Transverse colon (tissue), 4 donors: ENCODE measurements at regions not wholly inside any gene's neighbourhood (a gene's known extent, or its start where the extent isn't known, plus 50 kb on each side); places are given as distances from the start of the nearest gene placed in this dataset.

ENCODE experiments used
- DNase-seq: peaks from one replicate; pipeline ENCODE4 v3.0.0-alpha.2; 2019
- H3K27ac ChIP-seq, 4 donors: fragments of 200-600 bp; sonication (generic); 2 replicates each; pipeline ENCODE4 v1.5.1; 2016 to 2018; ENCODE audit warnings: inconsistent platforms in 4 of 4
- H3K27me3 ChIP-seq: fragments of 200-600 bp; sonication (generic); 2 replicates; pipeline ENCODE4 v1.5.1; 2017; ENCODE audit warnings: inconsistent platforms
- H3K36me3 ChIP-seq, 4 donors: fragments of 200-600 bp; sonication (generic); 2 replicates each; pipeline ENCODE4 v1.5.1; 2017 to 2019; ENCODE audit warnings: inconsistent platforms in 4 of 4
- H3K4me1 ChIP-seq, 4 donors: fragments of 200-600 bp; sonication (generic); 2 replicates each; pipeline ENCODE4 v1.5.1; 2017 to 2020; ENCODE audit warnings: inconsistent platforms in 4 of 4
- H3K4me3 ChIP-seq, 4 donors: fragments of 200-600 bp; sonication (generic); 1 replicate in 1 of 4; 2 replicates in 3 of 4; pipeline versions ENCODE4 v1.5.1 to v1.6.1; 2017 to 2019; ENCODE audit warnings: inconsistent platforms in 4 of 4
- H3K9me3 ChIP-seq, 2 donors: fragments of 200-600 bp; sonication (generic); 2 replicates each; pipeline ENCODE4 v1.5.1; 2017 to 2019; ENCODE audit warnings: inconsistent platforms in 2 of 2
- CTCF ChIP-seq, 5 experiments: fragments of 200-600 bp in 3 of 5; fragments of 450-650 bp in 2 of 5; sonication (generic) in 3 of 5; IDR thresholded peaks; 1 replicate in 2 of 5; 2 replicates in 3 of 5; pipeline ENCODE4 v1.5.1; 2016 to 2017; ENCODE audit warnings: antibody characterized with exemption in 5 of 5, inconsistent platforms in 3 of 5, mild to moderate bottlenecking in 2 of 5, moderate library complexity in 1 of 5
- EP300 ChIP-seq: sonication (generic); formaldehyde crosslinking; IDR thresholded peaks from one replicate; pipeline ENCODE4 v1.6.1; 2017; ENCODE audit warnings: antibody characterized with exemption, low read depth
- POLR2A ChIP-seq: fragments of 450-650 bp; IDR thresholded peaks from one replicate; pipeline ENCODE4 v1.6.1; 2016; ENCODE audit warnings: antibody characterized with exemption, mild to moderate bottlenecking, moderate library complexity
- POLR2AphosphoS5 ChIP-seq, 3 donors: sonication (generic); formaldehyde crosslinking; IDR thresholded peaks; one replicate each; pipeline ENCODE4 v1.6.1; 2016; ENCODE audit warnings: antibody characterized with exemption in 3 of 3
- WGBS, 2 donors: methylation state at CpG; one replicate each; pipeline ENCODE4 v1.1.5; 2018; ENCODE audit warnings: low coverage in 1 of 2; 5-methylcytosine and 5-hydroxymethylcytosine counted together
- in situ Hi-C, 4 donors: fragments of 200-750 bp; cut with MboI; loops; one replicate each; pipeline versions ENCODE4 v1.15.0 to v1.15.1; 2017; ENCODE audit warnings: low sequenced_read_pairs in 3 of 4, low pct_ligation_motif_present in 1 of 4, low pct_unique_long_range_greater_than_20kb in 1 of 4
- intact Hi-C: fragments of 100-400 bp; cut with DNase I; formaldehyde crosslinking; loops from one replicate; pipeline ENCODE4 v1.15.1; 2023; ENCODE audit warnings: low total_unique reads

GRCh38 chr22:49357661-49358440 is 469.8 kb downstream of the BRD1 start:
- intact Hi-C loops, result no loop called here
- Histone ChIP-seq H3K4me3 (no peak overlapping the region), H3K36me3 (no peaks in the 10 kb centered on the region), H3K9me3 (no peaks in the 10 kb centered on the region), H3K27ac (no peak overlapping the region), H3K27me3 (peaks cover 42% of the 10 kb centered on the region), H3K4me1 (no peaks in the 10 kb centered on the region)
- whole genome bisulfite sequencing, 2 donors, result 81 to 93% methylated on average over 9 to 20 of the region's 20 CpGs
- in situ Hi-C loops, result no loop called here
- DNase-seq, result no peak
- TF ChIP-seq EP300, result no peak
- no peak for TF ChIP-seq CTCF (IDR thresholded peaks at IDR 0.05)
- no peak for TF ChIP-seq POLR2A
- TF ChIP-seq POLR2AphosphoS5 (IDR thresholded peaks at IDR 0.05), result no peak

DNA sequence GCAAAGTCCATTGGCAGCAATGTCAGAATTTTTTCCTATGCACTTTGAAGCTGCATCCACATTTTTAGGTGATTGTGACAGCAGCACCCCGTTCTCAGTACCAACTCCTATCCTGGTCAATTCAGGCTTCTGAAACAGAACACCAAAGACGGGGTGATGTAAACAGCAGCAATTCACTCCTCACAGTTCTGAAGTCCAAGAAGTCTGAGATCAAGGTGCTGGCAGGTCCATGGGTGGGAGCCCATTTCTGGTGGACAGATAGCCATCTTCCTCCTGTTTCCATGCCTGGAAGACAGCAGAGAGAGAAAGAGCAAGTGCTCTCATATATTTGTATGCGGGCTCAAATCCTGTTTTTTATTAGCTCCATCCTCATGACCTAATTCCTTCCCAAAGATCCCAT is 471.2 kb downstream of the BRD1 start:
- intact Hi-C loops (no loop called here), in situ Hi-C loops (no loop called here)
- Histone ChIP-seq H3K4me1 (no peaks in the 10 kb centered on the region), H3K9me3 (no peaks in the 10 kb centered on the region), H3K27me3 (peaks cover 42% of the 10 kb centered on the region), H3K4me3 (no peak overlapping the region), H3K27ac (no peak overlapping the region), H3K36me3 (no peaks in the 10 kb centered on the region)
- TF ChIP-seq POLR2AphosphoS5 (IDR thresholded peaks at IDR 0.05), result no peak
- TF ChIP-seq EP300, result no peak
- TF ChIP-seq CTCF (IDR thresholded peaks at IDR 0.05), result no peak
- TF ChIP-seq POLR2A, result no peak
- no peak for DNase-seq
- 83 to 91% methylated on average over 3 of the region's 3 CpGs for WGBS, 2 donors

- H3K27ac ChIP-seq, result no peak overlapping the region
- no peak for DNase-seq
- TF ChIP-seq CTCF (IDR thresholded peaks at IDR 0.05) (no peak), POLR2AphosphoS5 (IDR thresholded peaks at IDR 0.05) (no peak), EP300 (no peak), POLR2A (no peak)
- in situ Hi-C loops, result no loop called here
- intact Hi-C loops, result no loop called here
- WGBS, 2 donors, result 80 to 84% methylated on average over 1 to 18 of the region's 18 CpGs
- H3K4me3 ChIP-seq, result no peak overlapping the region
- H3K4me1 ChIP-seq, result no peaks in the 10 kb centered on the region
- H3K9me3 ChIP-seq, result no peaks in the 10 kb centered on the region
- H3K27me3 ChIP-seq, result peaks cover 44% of the 10 kb centered on the region
- no peaks in the 10 kb centered on the region for H3K36me3 ChIP-seq
These were observed 472.3 kb downstream of the BRD1 start for GRCh38 chr22:49355211-49355920.

- Histone ChIP-seq H3K4me3 (no peak overlapping the region), H3K27me3 (peaks cover 51% of the 10 kb centered on the region), H3K4me1 (no peaks in the 10 kb centered on the region), H3K27ac (no peak overlapping the region), H3K36me3 (no peaks in the 10 kb centered on the region), H3K9me3 (no peaks in the 10 kb centered on the region)
- TF ChIP-seq POLR2AphosphoS5 (IDR thresholded peaks at IDR 0.05) (no peak), CTCF (IDR thresholded peaks at IDR 0.05) (no peak), EP300 (no peak), POLR2A (no peak)
- in situ Hi-C loops, result no loop called here
- WGBS, 2 donors, result 57 to 59% methylated on average over 5 to 14 of the region's 14 CpGs
- intact Hi-C loops, result no loop called here
- no peak for DNase-seq
These were observed 473.0 kb downstream of the BRD1 start for GRCh38 chr22:49354516-49355210.
